ENCODE measurements at regions not wholly inside any gene's neighbourhood (a gene's known extent, or its start where the extent isn't known, plus 50 kb on each side); places are given as distances from the start of the nearest gene placed in this dataset.

DNA sequence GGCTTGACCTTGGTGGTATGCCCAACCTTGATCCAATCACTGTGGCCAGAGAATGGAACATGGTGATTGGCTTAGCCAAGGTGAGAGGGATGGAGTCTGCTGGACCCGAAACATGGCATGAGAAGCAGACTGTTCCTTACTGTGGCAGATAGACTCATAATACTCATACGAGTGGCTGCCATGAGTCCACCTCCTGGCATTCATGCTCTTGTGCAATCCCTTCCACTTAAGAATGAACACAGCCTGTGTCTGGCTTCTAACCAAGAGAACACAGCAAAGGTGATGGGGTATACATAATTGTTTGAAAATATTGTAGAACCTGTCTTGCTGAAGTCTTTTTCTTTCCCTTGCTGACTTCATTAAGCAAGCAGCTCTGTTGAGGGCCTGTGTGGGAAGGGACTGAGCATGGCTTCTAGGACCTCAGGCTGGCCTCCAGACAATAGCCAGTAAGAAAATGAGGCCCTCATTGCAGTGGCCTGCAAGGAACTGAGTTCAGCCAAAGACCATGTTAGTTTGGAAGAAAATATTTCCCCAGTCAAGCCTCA is 85.9 kb downstream of the ZNF281 start:
- Histone ChIP-seq H3K36me3 (replicated peaks in 1 of 2; ENCODE audit: control extremely low read depth in 1 of 2, control insufficient read depth in 1 of 2, extremely low read depth in 1 of 2, insufficient read depth in 2 of 2, low read length in 1 of 2) (no peaks in the 10 kb centered on the region), H3K9ac (ENCODE audit: low read length) (no peak overlapping the region), H3K4me3 (ENCODE audit: control extremely low read depth in 1 of 5, extremely low read depth in 1 of 5, insufficient read depth in 1 of 5, low read depth in 2 of 5, low read length in 4 of 5) (no peak overlapping the region), H3K27ac (ENCODE audit: low read length in 2 of 2) (no peak overlapping the region), H3K79me2 (ENCODE audit: control insufficient read depth, insufficient read depth, low read length) (no peaks in the 10 kb centered on the region), H4K20me1 (ENCODE audit: control insufficient read depth, insufficient read depth, low read length, poor library complexity, severe bottlenecking) (no peaks in the 10 kb centered on the region), H3K4me1 (ENCODE audit: control insufficient read depth in 2 of 2, insufficient read depth in 2 of 2, low read length in 2 of 2) (no peaks in the 10 kb centered on the region), H2AFZ (ENCODE audit: insufficient read depth, low read depth, low read length, poor library complexity, severe bottlenecking) (no peak overlapping the region), H3K27me3 (replicated peaks in 1 of 4; ENCODE audit: control extremely low read depth in 1 of 4, control insufficient read depth in 3 of 4, insufficient read depth in 4 of 4, low read length in 3 of 4) (no peaks in the 10 kb centered on the region), H3K9me3 (ENCODE audit: control extremely low read depth in 1 of 3, control insufficient read depth in 2 of 3, insufficient read depth in 1 of 3, low read length in 2 of 3) (peaks cover 0 to 3% (median 0%) of the 10 kb centered on the region in 3 donors), H3K4me2 (replicated peaks; ENCODE audit: low read depth, low read length, poor library complexity, severe bottlenecking) (no peak overlapping the region)
- Mint-ChIP-seq H3K27me3 (peaks cover 6% of the 10 kb centered on the region), H3K4me1 (no peaks in the 10 kb centered on the region), H3K4me3 (no peak overlapping the region), H3K9me3 (ENCODE audit: insufficient read depth) (no peaks in the 10 kb centered on the region), H3K27ac (no peak overlapping the region)
- ChIA-PET CTCF (no interaction called here), POLR2A (no interaction called here)
- WGBS (ENCODE audit: insufficient coverage) = 100% methylated on average over 2 of the region's 2 CpGs
- intact Hi-C loops (cut with micrococcal nuclease) = no loop called here
- no peak for ATAC-seq (ENCODE audit: low read depth)
- TF ChIP-seq EZH2 (IDR thresholded peaks at IDR 0.05; ENCODE audit: borderline replicate concordance, insufficient read depth, low read depth, low read length, poor library complexity, severe bottlenecking) = no peak
- TF ChIP-seq, protein P1, sequence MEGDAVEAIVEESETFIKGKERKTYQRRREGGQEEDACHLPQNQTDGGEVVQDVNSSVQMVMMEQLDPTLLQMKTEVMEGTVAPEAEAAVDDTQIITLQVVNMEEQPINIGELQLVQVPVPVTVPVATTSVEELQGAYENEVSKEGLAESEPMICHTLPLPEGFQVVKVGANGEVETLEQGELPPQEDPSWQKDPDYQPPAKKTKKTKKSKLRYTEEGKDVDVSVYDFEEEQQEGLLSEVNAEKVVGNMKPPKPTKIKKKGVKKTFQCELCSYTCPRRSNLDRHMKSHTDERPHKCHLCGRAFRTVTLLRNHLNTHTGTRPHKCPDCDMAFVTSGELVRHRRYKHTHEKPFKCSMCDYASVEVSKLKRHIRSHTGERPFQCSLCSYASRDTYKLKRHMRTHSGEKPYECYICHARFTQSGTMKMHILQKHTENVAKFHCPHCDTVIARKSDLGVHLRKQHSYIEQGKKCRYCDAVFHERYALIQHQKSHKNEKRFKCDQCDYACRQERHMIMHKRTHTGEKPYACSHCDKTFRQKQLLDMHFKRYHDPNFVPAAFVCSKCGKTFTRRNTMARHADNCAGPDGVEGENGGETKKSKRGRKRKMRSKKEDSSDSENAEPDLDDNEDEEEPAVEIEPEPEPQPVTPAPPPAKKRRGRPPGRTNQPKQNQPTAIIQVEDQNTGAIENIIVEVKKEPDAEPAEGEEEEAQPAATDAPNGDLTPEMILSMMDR (IDR thresholded peaks at IDR 0.05) = no peak
- no peak for DNase-seq

- H3K27me3 Mint-ChIP-seq = peaks cover 8% of the 10 kb centered on the region
- Histone ChIP-seq H3K4me2 (replicated peaks; ENCODE audit: low read depth, low read length, poor library complexity, severe bottlenecking) (no peak overlapping the region), H3K9ac (ENCODE audit: low read length) (no peak overlapping the region), H3K9me3 (ENCODE audit: control extremely low read depth in 1 of 3, control insufficient read depth in 2 of 3, insufficient read depth in 1 of 3, low read length in 2 of 3) (peaks cover 0 to 3% (median 0%) of the 10 kb centered on the region in 3 donors), H3K79me2 (ENCODE audit: control insufficient read depth, insufficient read depth, low read length) (no peaks in the 10 kb centered on the region), H2AFZ (ENCODE audit: insufficient read depth, low read depth, low read length, poor library complexity, severe bottlenecking) (no peak overlapping the region), H3K4me1 (ENCODE audit: control insufficient read depth in 2 of 2, insufficient read depth in 2 of 2, low read length in 2 of 2) (no peaks in the 10 kb centered on the region), H3K27ac (ENCODE audit: low read length in 2 of 2) (no peak overlapping the region), H3K27me3 (replicated peaks in 1 of 4; ENCODE audit: control extremely low read depth in 1 of 4, control insufficient read depth in 3 of 4, insufficient read depth in 4 of 4, low read length in 3 of 4) (no peaks in the 10 kb centered on the region), H3K36me3 (replicated peaks in 1 of 2; ENCODE audit: control extremely low read depth in 1 of 2, control insufficient read depth in 1 of 2, extremely low read depth in 1 of 2, insufficient read depth in 2 of 2, low read length in 1 of 2) (no peaks in the 10 kb centered on the region), H4K20me1 (ENCODE audit: control insufficient read depth, insufficient read depth, low read length, poor library complexity, severe bottlenecking) (no peaks in the 10 kb centered on the region), H3K4me3 (ENCODE audit: control extremely low read depth in 1 of 5, extremely low read depth in 1 of 5, insufficient read depth in 1 of 5, low read depth in 2 of 5, low read length in 4 of 5) (no peak overlapping the region)
- H3K4me1 Mint-ChIP-seq = no peaks in the 10 kb centered on the region
- CTCF ChIA-PET = interaction anchor here (1.6 kb wide), 1 partner anchor 12 kb away, joined by 4 read pairs; no protein-coding TSS in a partner anchor
- no peak overlapping the region for H3K27ac Mint-ChIP-seq
- POLR2A ChIA-PET = no interaction called here
- WGBS (ENCODE audit: insufficient coverage) = 86% methylated on average over 1 of the region's 1 CpG
- intact Hi-C loops (cut with micrococcal nuclease) = no loop called here
- H3K4me3 Mint-ChIP-seq = no peak overlapping the region
- ATAC-seq (ENCODE audit: low read depth) (no peak), DNase-seq (no peak)
- H3K9me3 Mint-ChIP-seq (ENCODE audit: insufficient read depth) = no peaks in the 10 kb centered on the region
- TF ChIP-seq, protein P1 (IDR thresholded peaks at IDR 0.05) = no peak
- no peak for TF ChIP-seq EZH2 (IDR thresholded peaks at IDR 0.05; ENCODE audit: borderline replicate concordance, insufficient read depth, low read depth, low read length, poor library complexity, severe bottlenecking)
Measured at GRCh38 chr1:200319148-200319547, 90.7 kb downstream of the ZNF281 start.
